Kidney tubule cell (primary cell): ENCODE measurements at regions not wholly inside any gene's neighbourhood (a gene's known extent, or its start where the extent isn't known, plus 50 kb on each side); places are given as distances from the start of the nearest gene placed in this dataset.
A peak's percentile ranks its signal among the peaks of the same experiment; 100 is the strongest.
"Not testable (repeated sequence)": the region's sequence is repeated elsewhere in the genome, so short reads cannot be mapped to it uniquely, and the experiment has no call there.

Source experiments
- DNase-seq: peaks from one replicate; pipeline ENCODE4 v3.0.0-alpha.2; 2018; ENCODE audit warnings: low spot score

DNA sequence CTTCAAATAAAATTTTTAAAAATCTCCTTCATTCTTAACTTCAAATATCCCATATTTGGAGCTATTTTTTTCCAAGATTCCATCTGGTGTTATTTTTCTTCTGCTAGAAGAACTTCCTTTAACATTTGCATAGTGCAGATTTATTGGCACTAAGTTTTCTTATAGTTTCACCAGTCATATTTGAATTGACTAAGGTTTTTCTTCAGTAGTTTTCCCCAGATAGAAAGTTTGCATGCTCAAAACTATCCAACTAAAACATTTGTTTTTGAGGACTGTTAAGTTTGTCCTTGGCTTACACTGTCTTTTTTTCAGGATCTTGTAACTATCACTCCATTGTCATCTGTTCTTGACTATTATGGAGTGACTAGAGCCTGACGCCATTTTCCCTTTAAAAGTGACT is 606.7 kb downstream of the TAF11L14 start:
- no peak for DNase-seq

GRCh38 chr5:18243846-18244245 is 609.6 kb downstream of the TAF11L14 start:
- DNase-seq = no peak

DNA sequence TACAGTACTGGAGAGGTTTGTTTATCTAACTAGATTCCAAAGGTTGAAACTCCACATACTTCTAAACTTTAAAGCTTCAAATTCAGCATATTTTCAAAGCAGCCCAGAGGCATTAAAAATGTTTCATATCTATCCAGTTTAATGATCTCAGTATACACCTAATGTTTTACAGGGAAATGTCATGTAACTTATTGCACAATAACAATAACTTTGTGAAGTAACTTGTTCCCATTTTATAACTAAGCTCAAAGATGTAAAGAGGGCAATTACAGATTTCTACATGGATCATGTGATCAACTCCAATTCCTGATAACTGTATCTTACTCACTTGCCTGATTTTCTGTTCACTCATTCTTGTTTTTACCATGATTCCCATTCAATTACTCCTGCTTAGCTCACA is 610.0 kb downstream of the TAF11L14 start:
- no peak for DNase-seq

- no peak for DNase-seq
Measured at GRCh38 chr5:18252559-18252958, 618.3 kb downstream of the TAF11L14 start.

DNA sequence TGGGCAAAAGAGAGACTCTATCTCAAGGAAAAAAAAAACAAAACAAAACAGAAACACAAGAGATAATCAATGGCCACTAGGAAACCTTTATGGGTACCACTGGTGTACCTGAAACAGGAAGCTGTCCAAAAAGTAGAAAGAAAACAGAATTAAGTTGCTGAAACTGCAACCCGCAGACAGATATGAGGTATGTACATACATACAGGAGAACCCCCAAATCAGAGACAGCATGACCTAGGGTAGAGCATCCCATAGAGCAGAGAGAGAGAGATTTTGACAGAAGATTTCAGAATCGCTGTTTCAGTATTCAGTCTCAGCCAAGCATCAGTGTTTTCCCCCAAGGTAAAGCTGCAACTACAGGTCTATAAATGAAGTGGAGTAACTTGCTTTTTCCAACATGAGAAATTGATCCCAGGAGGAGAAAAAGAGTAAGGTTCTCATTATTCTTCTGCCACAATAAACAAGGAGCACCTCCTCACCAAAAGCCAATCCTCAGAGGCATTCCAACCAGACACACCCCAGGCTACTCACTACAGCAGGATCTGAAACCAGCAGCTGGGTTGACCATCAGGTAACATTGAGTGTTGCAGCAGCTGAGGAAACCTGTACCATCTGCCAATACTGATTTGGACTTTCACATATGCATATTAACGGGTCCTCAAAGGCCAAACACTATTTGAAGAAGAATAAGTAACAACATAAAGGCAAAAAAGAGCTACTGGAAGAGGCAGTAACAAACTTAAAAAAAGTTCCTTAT is 630.0 kb downstream of the TAF11L14 start:
- DNase-seq = no peak

- DNase-seq = no peak
Measured at GRCh38 chr5:18270635-18271338, 636.5 kb downstream of the TAF11L14 start.

- DNase-seq = no peak
Measured at GRCh38 chr5:18276939-18277338, 642.7 kb downstream of the TAF11L14 start.

- DNase-seq = peak; percentile 43
Measured at GRCh38 chr5:18281947-18282581, 647.8 kb downstream of the TAF11L14 start.

- DNase-seq = no peak
Measured at GRCh38 chr5:18285257-18285656, 651.0 kb downstream of the TAF11L14 start.

- DNase-seq = no peak
Measured at GRCh38 chr5:18292146-18292545, 657.9 kb downstream of the TAF11L14 start.

DNA sequence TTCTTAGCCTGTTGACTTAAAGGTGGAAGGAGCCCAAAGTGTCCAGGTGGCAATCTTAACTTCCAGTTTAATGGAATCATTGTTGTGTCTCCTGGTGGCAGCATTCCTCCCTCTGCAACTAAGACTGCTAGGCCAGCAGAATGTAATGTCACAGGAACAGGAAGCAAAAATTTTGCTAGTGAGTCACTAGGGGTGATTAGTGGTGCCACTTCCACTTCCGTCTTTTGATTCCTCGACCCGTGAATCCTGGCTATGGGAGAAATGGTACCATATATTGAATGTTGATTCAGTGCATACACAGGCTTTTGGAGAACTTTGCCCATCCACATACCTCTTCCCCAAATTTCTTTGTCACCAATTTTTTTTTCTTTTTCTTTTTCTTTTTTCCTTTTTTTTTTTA is 661.4 kb downstream of the TAF11L14 start:
- not testable (repeated sequence) for DNase-seq

GRCh38 chr5:18299166-18299565 is 664.9 kb downstream of the TAF11L14 start:
- DNase-seq = no peak

- DNase-seq = peak; percentile 20
Measured at GRCh38 chr5:18305288-18305924, 671.1 kb downstream of the TAF11L14 start.

DNA sequence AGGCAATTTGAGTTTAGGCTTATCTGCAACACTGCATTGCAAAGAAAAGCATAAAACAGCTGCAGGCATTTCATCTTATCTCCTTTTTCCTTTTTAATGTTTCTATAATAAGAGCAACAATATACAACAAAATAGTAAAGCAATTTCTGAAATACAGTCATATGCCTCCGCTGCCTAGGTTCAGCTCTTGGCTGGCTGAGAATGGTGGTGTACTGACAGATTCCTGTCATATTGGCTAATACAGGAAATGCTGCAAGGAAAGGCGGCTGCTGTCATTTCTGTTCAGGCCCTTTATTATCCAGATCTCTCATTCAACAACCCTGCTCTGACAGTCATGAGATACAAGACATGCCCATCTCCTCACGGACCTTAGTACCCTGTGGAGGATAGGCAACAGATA is 677.0 kb downstream of the TAF11L14 start:
- DNase-seq = no peak

DNA sequence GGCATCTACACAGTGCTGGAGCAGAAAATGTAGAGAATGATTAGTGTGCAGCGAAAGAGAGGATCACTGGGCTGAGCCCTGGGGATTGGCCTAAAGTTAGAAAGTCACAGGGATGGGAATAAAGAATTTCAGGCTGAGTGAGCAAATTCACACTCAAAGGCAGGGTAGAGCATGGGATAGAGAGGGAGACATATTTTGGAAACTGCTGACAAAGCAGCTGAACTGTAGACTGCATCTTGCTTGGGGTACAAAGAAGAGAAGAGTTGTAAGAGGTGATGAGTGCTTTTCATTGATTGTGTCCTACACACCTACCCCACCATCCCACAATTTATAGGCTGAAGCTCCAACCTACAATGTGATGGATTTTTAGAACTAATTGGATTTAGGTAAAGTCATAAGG is 677.8 kb downstream of the TAF11L14 start:
- DNase-seq = no peak

GRCh38 chr5:18314192-18314778 is 680.0 kb downstream of the TAF11L14 start:
- peak; percentile 31 for DNase-seq

- no peak for DNase-seq
Measured at GRCh38 chr5:18321262-18321942, 687.1 kb downstream of the TAF11L14 start.

DNA sequence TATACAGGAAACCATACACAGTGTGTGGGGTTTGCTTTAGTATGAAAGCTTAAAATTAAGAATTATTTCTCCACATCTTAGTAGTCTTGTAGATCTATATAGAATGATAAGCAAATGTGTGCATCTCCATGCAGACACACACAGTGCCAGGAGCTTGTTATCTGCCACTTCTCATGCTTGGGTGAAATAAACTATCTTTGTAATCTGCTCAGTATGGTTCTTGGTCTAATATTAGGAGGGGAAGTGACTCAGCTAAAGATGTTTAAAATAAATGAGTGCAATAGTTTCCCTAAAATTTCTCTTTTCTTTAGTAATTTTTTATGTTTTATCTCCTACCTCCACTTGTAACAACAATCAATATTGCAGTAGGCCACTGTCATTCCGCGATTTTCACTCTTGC is 689.6 kb downstream of the TAF11L14 start:
- no peak for DNase-seq

DNA sequence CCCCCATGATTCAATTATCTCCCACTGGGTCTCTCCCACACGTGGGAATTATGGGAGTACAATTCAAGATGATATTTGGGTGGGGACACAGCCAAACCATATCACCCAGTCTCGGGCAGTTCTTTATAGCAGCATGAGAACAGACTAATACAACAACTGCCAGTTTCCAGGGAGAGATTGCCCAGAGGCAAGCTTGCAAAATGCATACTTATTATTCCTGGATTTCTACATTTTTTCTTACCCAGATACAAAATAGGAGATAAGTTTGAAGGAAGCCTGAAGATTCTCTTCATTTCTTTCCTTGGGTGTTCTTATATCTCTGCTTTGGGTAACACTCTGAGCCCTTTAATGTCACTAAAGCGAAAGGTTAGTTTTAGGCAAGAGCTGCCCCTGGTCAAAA is 691.2 kb downstream of the TAF11L14 start:
- no peak for DNase-seq

GRCh38 chr5:18329328-18329727 is 695.1 kb downstream of the TAF11L14 start:
- no peak for DNase-seq

DNA sequence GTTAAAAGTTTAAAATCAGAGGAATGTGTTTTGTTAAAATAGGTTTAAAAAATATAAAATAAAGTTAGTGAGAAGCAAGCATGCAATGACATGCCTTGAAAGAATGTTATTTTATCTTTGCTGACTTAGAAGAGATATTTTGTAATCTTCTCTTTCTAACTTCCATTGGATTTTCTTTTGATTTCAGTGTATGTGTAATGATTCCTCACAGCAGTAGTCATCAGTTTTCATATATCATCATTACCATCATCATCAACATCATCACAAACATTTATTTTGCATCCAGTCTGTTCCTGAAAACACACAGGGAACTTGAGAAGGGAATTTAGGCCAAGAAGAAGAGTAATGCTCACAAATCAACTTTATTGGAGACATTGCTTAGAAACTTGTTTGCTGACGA is 699.6 kb downstream of the TAF11L14 start:
- DNase-seq = no peak

DNA sequence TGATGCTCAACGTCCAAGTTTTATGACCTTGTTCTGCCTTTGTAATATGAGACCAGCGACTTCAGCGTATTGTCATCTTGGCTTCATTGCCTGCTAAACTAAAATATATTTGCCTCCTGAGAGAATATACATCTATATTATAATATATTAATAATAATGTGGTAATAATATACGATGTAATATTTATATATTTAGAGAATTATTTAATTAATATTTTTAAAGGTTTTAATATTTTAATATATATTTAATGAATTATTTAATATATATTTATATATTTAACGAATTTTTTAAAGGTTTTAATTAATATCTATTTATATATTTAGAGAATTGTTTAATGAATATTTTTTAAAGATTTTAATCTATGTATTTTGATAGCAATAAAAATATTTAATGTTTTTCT is 700.7 kb downstream of the TAF11L14 start:
- DNase-seq = no peak
